Peyer's patch (tissue), 4 donors: ENCODE measurements at regions not wholly inside any gene's neighbourhood (a gene's known extent, or its start where the extent isn't known, plus 50 kb on each side); places are given as distances from the start of the nearest gene placed in this dataset.
"Not testable (repeated sequence)": the region's sequence is repeated elsewhere in the genome, so short reads cannot be mapped to it uniquely, and the experiment has no call there.

Source experiments
- DNase-seq, 3 donors: peaks; one replicate each; pipeline ENCODE4 v3.0.0-alpha.2; 2017 to 2019
- H3K27ac ChIP-seq, 4 donors: fragments of 200-600 bp; sonication (generic); one replicate each; pipeline ENCODE4 v1.5.1; 2016 to 2019
- H3K27me3 ChIP-seq, 2 donors: fragments of 200-600 bp; sonication (generic); one replicate each; pipeline ENCODE4 v1.5.1; 2019
- H3K36me3 ChIP-seq, 3 donors: fragments of 200-600 bp; sonication (generic); one replicate each; pipeline ENCODE4 v1.5.1; 2016 to 2019
- H3K4me1 ChIP-seq, 4 donors: fragments of 200-600 bp; sonication (generic); one replicate each; pipeline ENCODE4 v1.5.1; 2016 to 2019
- H3K4me3 ChIP-seq, 4 donors: fragments of 200-600 bp; sonication (generic); 1 replicate in 3 of 4; 2 replicates in 1 of 4; pipeline ENCODE4 v1.5.1; 2016 to 2019; ENCODE audit warnings: mild to moderate bottlenecking in 1 of 4
- H3K9me3 ChIP-seq, 4 donors: fragments of 200-600 bp; sonication (generic); one replicate each; pipeline ENCODE4 v1.5.1; 2016 to 2019; ENCODE audit warnings: mild to moderate bottlenecking in 1 of 4
- POLR2A ChIP-seq, 2 donors: fragments of 450-650 bp; IDR thresholded peaks; one replicate each; pipeline ENCODE4 v1.5.1; 2017; ENCODE audit warnings: antibody characterized with exemption in 2 of 2, mild to moderate bottlenecking in 2 of 2, moderate library complexity in 2 of 2
- TF ChIP-seq, protein P1 (sequence below), 6 experiments: fragments of 450-650 bp in 4 of 6; fragments of 200-600 bp in 2 of 6; sonication (generic) in 1 of 6; IDR thresholded peaks; one replicate each; pipeline ENCODE4 v1.5.1; 2017 to 2019; ENCODE audit warnings: antibody characterized with exemption in 6 of 6, mild to moderate bottlenecking in 3 of 6, moderate library complexity in 1 of 6

DNA sequence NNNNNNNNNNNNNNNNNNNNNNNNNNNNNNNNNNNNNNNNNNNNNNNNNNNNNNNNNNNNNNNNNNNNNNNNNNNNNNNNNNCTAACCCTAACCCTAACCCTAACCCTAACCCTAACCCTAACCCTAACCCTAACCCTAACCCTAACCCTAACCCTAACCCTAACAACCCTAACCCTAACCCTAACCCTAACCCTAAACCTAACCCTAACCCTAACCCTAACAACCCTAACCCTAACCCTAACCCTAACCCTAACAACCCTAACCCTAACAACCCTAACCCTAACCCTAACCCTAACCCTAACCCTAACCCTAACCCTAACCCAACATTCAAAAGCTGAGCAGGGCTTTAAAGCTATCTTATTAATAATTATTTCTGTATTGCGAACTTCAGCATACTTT is 182.5 kb upstream of the FAM20C start:
- not testable (repeated sequence) for H3K27me3 ChIP-seq, H3K4me1 ChIP-seq, H3K36me3 ChIP-seq, H3K27ac ChIP-seq, H3K9me3 ChIP-seq, DNase-seq, H3K4me3 ChIP-seq

DNA sequence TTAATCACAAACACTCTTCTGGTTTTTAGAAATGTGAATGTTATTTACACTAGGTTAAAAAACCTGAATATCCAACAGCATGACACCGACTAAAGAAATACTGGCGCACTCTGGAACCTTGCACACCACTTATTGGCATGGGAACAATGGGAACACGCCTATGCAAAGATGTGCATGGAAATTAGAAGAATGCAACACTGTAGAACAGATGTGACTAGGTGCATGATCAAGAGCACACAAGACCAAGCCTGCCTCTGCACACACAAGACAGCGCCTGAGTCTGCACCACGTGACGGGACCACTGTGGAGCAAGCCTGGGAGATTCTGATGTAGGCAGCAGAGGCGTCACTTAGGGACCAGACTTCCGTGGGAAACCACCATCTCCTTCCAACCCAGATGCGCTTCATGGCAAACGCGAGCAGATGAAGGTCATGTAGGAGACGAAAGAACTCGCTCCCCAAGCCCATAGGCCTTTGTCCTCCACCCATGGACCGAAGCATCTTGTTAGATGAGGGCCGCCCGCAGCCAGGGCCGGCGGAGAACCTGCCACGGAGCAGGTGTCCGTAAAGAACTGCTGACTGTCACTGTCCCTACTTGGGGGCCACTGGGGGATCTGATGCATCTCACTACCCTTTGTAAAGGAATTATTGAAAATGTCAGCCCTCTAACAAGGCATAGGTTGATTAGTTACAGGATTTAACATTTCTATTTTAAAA is 159.6 kb upstream of the FAM20C start:
- not testable (repeated sequence) for H3K9me3 ChIP-seq, DNase-seq, H3K4me3 ChIP-seq, H3K27ac ChIP-seq, H3K27me3 ChIP-seq, H3K36me3 ChIP-seq, H3K4me1 ChIP-seq

- not testable (repeated sequence) for H3K4me1 ChIP-seq, H3K27ac ChIP-seq, H3K36me3 ChIP-seq, H3K9me3 ChIP-seq, H3K27me3 ChIP-seq, DNase-seq, H3K4me3 ChIP-seq
These were observed 157.2 kb upstream of the FAM20C start for GRCh38 chr7:35121-35541.

DNA sequence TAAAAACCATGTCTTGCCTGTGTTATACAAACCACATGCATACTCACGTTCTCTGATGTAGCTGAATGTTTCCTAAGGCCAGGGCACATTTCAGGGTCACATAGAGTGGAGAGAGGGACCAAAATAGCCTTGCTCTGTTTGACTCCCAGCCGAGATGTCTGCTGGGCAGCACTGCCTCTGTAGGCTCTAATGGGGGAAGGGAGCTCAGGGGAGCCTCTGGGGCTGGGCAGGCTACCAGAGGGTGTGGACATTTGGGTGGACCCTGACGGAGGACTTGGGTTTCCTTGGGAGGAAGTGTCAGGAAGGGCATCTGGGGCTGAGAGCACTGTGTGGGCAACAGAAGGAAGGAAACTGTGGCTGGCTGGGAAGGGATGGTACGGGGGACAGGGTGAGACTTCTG is 155.8 kb upstream of the FAM20C start:
- not testable (repeated sequence) for H3K4me1 ChIP-seq, H3K9me3 ChIP-seq, DNase-seq, H3K4me3 ChIP-seq, H3K27ac ChIP-seq, H3K36me3 ChIP-seq, H3K27me3 ChIP-seq

GRCh38 chr7:37656-38055 is 154.7 kb upstream of the FAM20C start:
- not testable (repeated sequence) for H3K4me3 ChIP-seq, H3K27ac ChIP-seq, DNase-seq, H3K36me3 ChIP-seq, H3K9me3 ChIP-seq, H3K27me3 ChIP-seq, H3K4me1 ChIP-seq

- H3K27me3 ChIP-seq, H3K4me3 ChIP-seq, H3K9me3 ChIP-seq, H3K36me3 ChIP-seq, H3K4me1 ChIP-seq, DNase-seq, H3K27ac ChIP-seq: not testable (repeated sequence)
These were observed 153.9 kb upstream of the FAM20C start for GRCh38 chr7:38444-38843.

DNA sequence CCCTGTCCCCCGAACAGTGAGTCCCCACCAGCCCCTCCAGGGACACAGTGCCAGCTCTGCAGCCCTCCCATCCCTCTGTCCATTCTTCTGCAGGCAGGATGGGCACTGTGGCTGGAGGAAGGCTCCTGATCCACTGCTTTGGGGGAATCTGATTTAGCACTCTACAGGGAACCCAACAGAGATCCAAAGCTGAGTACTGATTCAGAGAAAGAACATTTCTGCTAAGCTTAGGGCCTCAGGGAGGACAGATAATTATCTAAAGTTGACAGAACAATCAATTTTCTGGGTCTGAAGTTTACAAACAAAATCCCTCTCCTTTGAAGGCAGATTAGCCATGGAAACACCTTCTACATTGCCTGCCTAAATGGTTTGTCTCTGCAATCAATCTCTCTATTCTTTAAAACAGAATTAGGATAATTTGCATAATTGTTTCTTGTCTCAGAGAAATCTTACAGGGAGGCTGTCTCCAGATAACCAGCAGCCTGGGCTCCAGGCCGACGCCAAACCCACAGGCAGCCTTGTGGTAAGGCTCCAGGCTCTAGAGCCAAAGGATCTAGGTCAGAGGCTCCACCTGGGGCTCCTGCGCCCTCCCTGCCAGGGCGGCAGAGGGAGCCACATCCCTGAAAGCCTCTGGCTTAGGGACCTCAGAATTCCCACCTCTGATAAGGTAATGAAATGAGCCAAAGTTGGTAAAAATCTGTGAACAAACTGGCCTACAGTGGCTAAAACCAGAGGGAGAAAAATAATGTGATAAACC is 152.2 kb upstream of the FAM20C start:
- peak in 1 of 3 donors; percentile 11 for DNase-seq
- H3K27me3 ChIP-seq, H3K27ac ChIP-seq, H3K4me3 ChIP-seq, H3K9me3 ChIP-seq, H3K4me1 ChIP-seq, H3K36me3 ChIP-seq: not testable (repeated sequence)

DNA sequence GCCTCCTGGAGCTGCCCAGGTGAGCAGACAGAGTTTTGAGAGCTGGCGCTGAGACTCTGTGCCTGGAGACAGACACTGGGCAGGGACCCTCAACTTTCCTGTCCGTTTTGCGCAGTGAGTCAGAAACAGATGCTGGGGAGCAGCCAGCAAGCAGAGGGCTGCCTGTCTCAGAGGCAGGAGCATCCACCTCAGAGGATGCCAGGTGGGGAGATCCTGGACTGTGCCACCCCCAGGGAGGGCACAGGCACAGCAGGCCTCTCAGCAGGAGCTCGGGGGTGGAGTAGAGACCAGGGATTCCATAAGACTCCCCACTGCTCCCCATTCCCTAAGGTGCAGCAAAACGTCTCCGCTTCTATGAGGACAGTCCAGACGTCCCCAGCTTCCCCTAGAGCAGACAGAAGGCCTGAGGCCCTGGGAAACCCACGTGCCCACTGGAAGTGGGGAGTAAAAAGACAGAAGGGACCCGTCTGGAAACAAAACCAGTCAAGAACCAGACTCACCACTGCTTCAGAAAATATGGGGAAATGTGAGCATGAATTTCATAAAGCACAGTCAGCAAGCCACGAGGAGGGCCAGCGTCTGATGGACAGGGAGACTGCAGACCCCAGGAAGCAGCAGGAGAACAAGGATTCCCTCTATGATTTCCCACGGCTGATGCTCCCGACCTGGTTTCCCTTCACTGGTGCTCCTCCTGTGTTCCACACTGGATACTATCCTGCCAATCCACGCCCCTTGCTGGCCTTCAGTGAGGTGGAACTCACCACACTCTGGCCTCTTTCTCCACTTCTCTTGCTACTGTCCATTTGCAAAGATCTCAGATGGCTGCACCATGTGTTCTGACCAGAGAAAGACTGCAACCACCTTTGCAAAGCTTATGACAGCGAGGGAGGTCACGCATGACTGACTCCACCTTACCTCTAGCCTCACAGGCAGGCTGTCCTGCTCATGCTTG is 151.3 kb upstream of the FAM20C start:
- H3K4me3 ChIP-seq = no peak overlapping the region
- no peaks in the 10 kb centered on the region for H3K36me3 ChIP-seq
- H3K27ac ChIP-seq = no peak overlapping the region
- H3K4me1 ChIP-seq = no peaks in the 10 kb centered on the region
- no peak for TF ChIP-seq POLR2A (IDR thresholded peaks at IDR 0.05)
- TF ChIP-seq, protein P1, sequence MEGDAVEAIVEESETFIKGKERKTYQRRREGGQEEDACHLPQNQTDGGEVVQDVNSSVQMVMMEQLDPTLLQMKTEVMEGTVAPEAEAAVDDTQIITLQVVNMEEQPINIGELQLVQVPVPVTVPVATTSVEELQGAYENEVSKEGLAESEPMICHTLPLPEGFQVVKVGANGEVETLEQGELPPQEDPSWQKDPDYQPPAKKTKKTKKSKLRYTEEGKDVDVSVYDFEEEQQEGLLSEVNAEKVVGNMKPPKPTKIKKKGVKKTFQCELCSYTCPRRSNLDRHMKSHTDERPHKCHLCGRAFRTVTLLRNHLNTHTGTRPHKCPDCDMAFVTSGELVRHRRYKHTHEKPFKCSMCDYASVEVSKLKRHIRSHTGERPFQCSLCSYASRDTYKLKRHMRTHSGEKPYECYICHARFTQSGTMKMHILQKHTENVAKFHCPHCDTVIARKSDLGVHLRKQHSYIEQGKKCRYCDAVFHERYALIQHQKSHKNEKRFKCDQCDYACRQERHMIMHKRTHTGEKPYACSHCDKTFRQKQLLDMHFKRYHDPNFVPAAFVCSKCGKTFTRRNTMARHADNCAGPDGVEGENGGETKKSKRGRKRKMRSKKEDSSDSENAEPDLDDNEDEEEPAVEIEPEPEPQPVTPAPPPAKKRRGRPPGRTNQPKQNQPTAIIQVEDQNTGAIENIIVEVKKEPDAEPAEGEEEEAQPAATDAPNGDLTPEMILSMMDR (IDR thresholded peaks at IDR 0.05) = no peak
- DNase-seq = peak; percentile 13 to 30 (median 28)
- no peaks in the 10 kb centered on the region for H3K27me3 ChIP-seq
- no peaks in the 10 kb centered on the region for H3K9me3 ChIP-seq

- no peak overlapping the region for H3K4me3 ChIP-seq
- no peak overlapping the region for H3K27ac ChIP-seq
- H3K36me3 ChIP-seq = no peaks in the 10 kb centered on the region
- no peaks in the 10 kb centered on the region for H3K9me3 ChIP-seq
- peak in 2 of 3 donors; percentile 2 to 19 for DNase-seq
- TF ChIP-seq, protein P1 (IDR thresholded peaks at IDR 0.05) = no peak
- TF ChIP-seq POLR2A (IDR thresholded peaks at IDR 0.05) = no peak
- H3K27me3 ChIP-seq = no peaks in the 10 kb centered on the region
- H3K4me1 ChIP-seq = no peaks in the 10 kb centered on the region
These were observed 150.3 kb upstream of the FAM20C start for GRCh38 chr7:41917-42565.
